HG02870 (cell line): ENCODE measurements at regions not wholly inside any gene's neighbourhood (a gene's known extent, or its start where the extent isn't known, plus 50 kb on each side); places are given as distances from the start of the nearest gene placed in this dataset.
"Not testable (repeated sequence)": the region's sequence is repeated elsewhere in the genome, so short reads cannot be mapped to it uniquely, and the experiment has no call there.

Experiments
- ATAC-seq: cut with Tn5 transposase; IDR thresholded peaks from one replicate; pipeline ENCODE4 v1.9.1; 2021; ENCODE audit warnings: mild to moderate bottlenecking, moderate library complexity; ENCODE audit not compliant: unreplicated experiment

GRCh38 chr3:72628065-72628464, 220.2 kb downstream of the SHQ1 start:
- no peak for ATAC-seq

- ATAC-seq, result peak; percentile 49
Measured at GRCh38 chr3:72627271-72627670, 221.0 kb downstream of the SHQ1 start.

- no peak for ATAC-seq
Measured at GRCh38 chr3:72625602-72626337, 222.5 kb downstream of the SHQ1 start.

- ATAC-seq, result no peak
Measured at GRCh38 chr3:72624656-72625055, 223.6 kb downstream of the SHQ1 start.

GRCh38 chr3:72618739-72619138, 229.5 kb downstream of the SHQ1 start:
- ATAC-seq, result no peak

- no peak for ATAC-seq
Measured at GRCh38 chr3:72617424-72618024, 230.7 kb downstream of the SHQ1 start.

- ATAC-seq, result no peak
Measured at GRCh38 chr3:72615776-72616175, 232.5 kb downstream of the SHQ1 start.

- no peak for ATAC-seq
Measured at GRCh38 chr3:72615182-72615581, 233.1 kb downstream of the SHQ1 start.

- no peak for ATAC-seq
Measured at GRCh38 chr3:72614394-72615074, 233.7 kb downstream of the SHQ1 start.

- ATAC-seq, result no peak
Measured at GRCh38 chr3:72613871-72614270, 234.4 kb downstream of the SHQ1 start.

- not testable (repeated sequence) for ATAC-seq
Measured at GRCh38 chr3:72609114-72609513, 239.1 kb downstream of the SHQ1 start.

- ATAC-seq, result no peak
Measured at GRCh38 chr3:72606005-72606800, 242.0 kb downstream of the SHQ1 start.

- ATAC-seq, result no peak
Measured at GRCh38 chr3:72604328-72604727, 243.9 kb downstream of the SHQ1 start.

- ATAC-seq, result no peak
Measured at GRCh38 chr3:72601983-72602750, 246.1 kb downstream of the SHQ1 start.

- ATAC-seq, result no peak
Measured at GRCh38 chr3:72601060-72601459, 247.2 kb downstream of the SHQ1 start.

GRCh38 chr3:72597756-72598195, 250.5 kb downstream of the SHQ1 start:
- no peak for ATAC-seq

GRCh38 chr3:72597043-72597442, 251.2 kb downstream of the SHQ1 start:
- no peak for ATAC-seq

- no peak for ATAC-seq
Measured at GRCh38 chr3:72595927-72596610, 252.2 kb downstream of the SHQ1 start.

GRCh38 chr3:72595376-72595775, 252.9 kb downstream of the SHQ1 start:
- ATAC-seq, result no peak
